ENCODE measurements at regions not wholly inside any gene's neighbourhood (a gene's known extent, or its start where the extent isn't known, plus 50 kb on each side); places are given as distances from the start of the nearest gene placed in this dataset.

GRCh38 chr14:101235335-101236103 lies 325.8 kb upstream of the DIO3 start (continued):
- no peak for TF ChIP-seq PRDM15 (CRISPR knock-in tag; IDR thresholded peaks at IDR 0.05)
- no peak for TF ChIP-seq HDAC6 (IDR thresholded peaks at IDR 0.05; ENCODE audit: low read depth, low read length)
- no peak for TF ChIP-seq ZNF598 (CRISPR knock-in tag; IDR thresholded peaks at IDR 0.05; ENCODE audit: borderline replicate concordance)
- peak; percentile 75 for TF ChIP-seq PATZ1 (CRISPR knock-in tag; IDR thresholded peaks at IDR 0.05)
- no peak for TF ChIP-seq KLF15 (CRISPR knock-in tag; IDR thresholded peaks at IDR 0.05; ENCODE audit: borderline replicate concordance)
- TF ChIP-seq KDM2A (CRISPR knock-in tag; IDR thresholded peaks at IDR 0.05; ENCODE audit: borderline replicate concordance, low read depth): peak; percentile 65; the same call in 1 of the 2 replicates
- TF ChIP-seq ZNF605 (CRISPR knock-in tag; IDR thresholded peaks at IDR 0.05): no peak
- no peak for TF ChIP-seq CREM (IDR thresholded peaks at IDR 0.05)
- TF ChIP-seq CREM (CRISPR knock-in tag; IDR thresholded peaks at IDR 0.05): no peak
- no peak for TF ChIP-seq ATF5 (CRISPR knock-in tag; IDR thresholded peaks at IDR 0.05; ENCODE audit: low read depth)
- TF ChIP-seq USF2 (IDR thresholded peaks at IDR 0.05; ENCODE audit: low read depth, low read length): no peak
- no peak for TF ChIP-seq USF2 (CRISPR knock-in tag; IDR thresholded peaks at IDR 0.05; ENCODE audit: borderline replicate concordance)
- TF ChIP-seq ZNF274 (CRISPR knock-in tag; IDR thresholded peaks at IDR 0.05): no peak
- TF ChIP-seq DZIP1 (CRISPR knock-in tag; IDR thresholded peaks at IDR 0.05): no peak
- no peak for TF ChIP-seq NFE2L1 (CRISPR knock-in tag; IDR thresholded peaks at IDR 0.05; ENCODE audit: borderline replicate concordance)
- no peak for TF ChIP-seq BCL3 (CRISPR knock-in tag; IDR thresholded peaks at IDR 0.05)
